Activated CD8-positive, alpha-beta T cell treated with anti-CD3 and anti-CD28 coated beads, Interleukin-2, amount 10 ng/mL, durations not matched to agents 7 days and 5 days (primary cell): ENCODE measurements at regions not wholly inside any gene's neighbourhood (a gene's known extent, or its start where the extent isn't known, plus 50 kb on each side); places are given as distances from the start of the nearest gene placed in this dataset.
"Not testable (repeated sequence)": the region's sequence is repeated elsewhere in the genome, so short reads cannot be mapped to it uniquely, and the experiment has no call there.

Experiments used
- ATAC-seq: fragments of 150-1000 bp; cut with Tn5 transposase; one replicate; pipeline ENCODE4 v1.10.0; 2021; ENCODE audit warnings: moderate library complexity
- CTCF ChIA-PET: fragments of 350-600 bp; sonication (Branson Sonifier 250); formaldehyde crosslinking; loops from one replicate; lab custom pipeline; 2021; ENCODE audit warnings: antibody characterized with exemption; lab: Charles Lee
- POLR2A ChIA-PET: fragments of 350-600 bp; sonication (Branson Sonifier 250); formaldehyde crosslinking; loops from one replicate; lab custom pipeline; 2021; ENCODE audit warnings: antibody characterized with exemption; lab: Charles Lee
- DNase-seq: peaks from one replicate; pipeline ENCODE4 v3.0.0-alpha.2; 2020
- H3K27ac Mint-ChIP-seq: one replicate; pipeline ENCODE4 v1.8.0; 2021; ENCODE audit warnings: mild to moderate bottlenecking, mixed read lengths
- H3K27me3 Mint-ChIP-seq: one replicate; pipeline ENCODE4 v1.8.0; 2021; ENCODE audit warnings: low read depth, mixed read lengths
- H3K36me3 Mint-ChIP-seq: one replicate; pipeline ENCODE4 v1.8.0; 2021; ENCODE audit warnings: low read depth, mixed read lengths
- H3K4me1 Mint-ChIP-seq: one replicate; pipeline ENCODE4 v1.8.0; 2021; ENCODE audit warnings: low read depth, mixed read lengths
- H3K4me3 Mint-ChIP-seq: one replicate; pipeline ENCODE4 v1.8.0; 2021; ENCODE audit warnings: mild to moderate bottlenecking, mixed read lengths
- H3K9me3 Mint-ChIP-seq: one replicate; pipeline ENCODE4 v1.8.0; 2022; ENCODE audit warnings: mixed read lengths; ENCODE audit not compliant: insufficient read depth

GRCh38 chr20:7772371-7772770 is 167.9 kb downstream of the HAO1 start:
- CTCF ChIA-PET: no interaction called here
- DNase-seq (no peak), ATAC-seq (no peak)
- no peaks in the 10 kb centered on the region for H3K27me3 Mint-ChIP-seq
- POLR2A ChIA-PET: no interaction called here
- peaks cover 13% of the 10 kb centered on the region for H3K9me3 Mint-ChIP-seq
- H3K4me3 Mint-ChIP-seq: no peak overlapping the region
- no peaks in the 10 kb centered on the region for H3K36me3 Mint-ChIP-seq
- no peak overlapping the region for H3K27ac Mint-ChIP-seq
- H3K4me1 Mint-ChIP-seq: peaks cover 10% of the 10 kb centered on the region

GRCh38 chr20:7773511-7773910 is 166.7 kb downstream of the HAO1 start:
- ChIA-PET CTCF (no interaction called here), POLR2A (no interaction called here)
- no peak for DNase-seq
- Mint-ChIP-seq H3K27ac (no peak overlapping the region), H3K4me1 (peaks cover 10% of the 10 kb centered on the region), H3K9me3 (peaks cover 13% of the 10 kb centered on the region), H3K36me3 (no peaks in the 10 kb centered on the region), H3K4me3 (no peak overlapping the region), H3K27me3 (no peaks in the 10 kb centered on the region)
- no peak for ATAC-seq

- CTCF ChIA-PET: no interaction called here
- POLR2A ChIA-PET: no interaction called here
- peaks cover 10% of the 10 kb centered on the region for H3K4me1 Mint-ChIP-seq
- DNase-seq (no peak), ATAC-seq (no peak)
- no peaks in the 10 kb centered on the region for H3K27me3 Mint-ChIP-seq
- no peak overlapping the region for H3K27ac Mint-ChIP-seq
- H3K36me3 Mint-ChIP-seq: no peaks in the 10 kb centered on the region
- H3K9me3 Mint-ChIP-seq: peaks cover 10% of the 10 kb centered on the region
- no peak overlapping the region for H3K4me3 Mint-ChIP-seq
Measured at GRCh38 chr20:7775072-7775471, 165.2 kb downstream of the HAO1 start.

GRCh38 chr20:7776148-7776547 is 164.1 kb downstream of the HAO1 start:
- Mint-ChIP-seq H3K4me3 (no peak overlapping the region), H3K27ac (no peak overlapping the region), H3K27me3 (no peaks in the 10 kb centered on the region), H3K4me1 (peaks cover under 1% of the 10 kb centered on the region), H3K36me3 (no peaks in the 10 kb centered on the region), H3K9me3 (peaks cover 10% of the 10 kb centered on the region)
- ChIA-PET POLR2A (no interaction called here), CTCF (no interaction called here)
- no peak for DNase-seq
- ATAC-seq: no peak

- H3K4me1 Mint-ChIP-seq: no peaks in the 10 kb centered on the region
- DNase-seq: no peak
- ChIA-PET CTCF (no interaction called here), POLR2A (no interaction called here)
- no peaks in the 10 kb centered on the region for H3K27me3 Mint-ChIP-seq
- H3K36me3 Mint-ChIP-seq: no peaks in the 10 kb centered on the region
- no peak for ATAC-seq
- no peaks in the 10 kb centered on the region for H3K9me3 Mint-ChIP-seq
- no peak overlapping the region for H3K4me3 Mint-ChIP-seq
- no peak overlapping the region for H3K27ac Mint-ChIP-seq
Measured at GRCh38 chr20:7790189-7790588, 150.1 kb downstream of the HAO1 start.

GRCh38 chr20:7792150-7792869 is 147.9 kb downstream of the HAO1 start:
- no peak for ATAC-seq
- POLR2A ChIA-PET: no interaction called here
- no peaks in the 10 kb centered on the region for H3K36me3 Mint-ChIP-seq
- no peak overlapping the region for H3K27ac Mint-ChIP-seq
- H3K9me3 Mint-ChIP-seq: no peaks in the 10 kb centered on the region
- no peaks in the 10 kb centered on the region for H3K4me1 Mint-ChIP-seq
- DNase-seq: no peak
- CTCF ChIA-PET: no interaction called here
- no peaks in the 10 kb centered on the region for H3K27me3 Mint-ChIP-seq
- H3K4me3 Mint-ChIP-seq: no peak overlapping the region

- ChIA-PET CTCF (no interaction called here), POLR2A (no interaction called here)
- no peak for ATAC-seq
- no peak for DNase-seq
- no peaks in the 10 kb centered on the region for H3K4me1 Mint-ChIP-seq
- no peak overlapping the region for H3K27ac Mint-ChIP-seq
- no peak overlapping the region for H3K4me3 Mint-ChIP-seq
- no peaks in the 10 kb centered on the region for H3K36me3 Mint-ChIP-seq
- no peaks in the 10 kb centered on the region for H3K27me3 Mint-ChIP-seq
- no peaks in the 10 kb centered on the region for H3K9me3 Mint-ChIP-seq
Measured at GRCh38 chr20:7798176-7798575, 142.1 kb downstream of the HAO1 start.

GRCh38 chr20:7799862-7800261 is 140.4 kb downstream of the HAO1 start:
- ATAC-seq (no peak), DNase-seq (no peak)
- Mint-ChIP-seq H3K27ac (no peak overlapping the region), H3K9me3 (no peaks in the 10 kb centered on the region), H3K36me3 (no peaks in the 10 kb centered on the region), H3K4me1 (no peaks in the 10 kb centered on the region), H3K27me3 (no peaks in the 10 kb centered on the region), H3K4me3 (no peak overlapping the region)
- ChIA-PET POLR2A (no interaction called here), CTCF (no interaction called here)

GRCh38 chr20:7803411-7804151 is 136.7 kb downstream of the HAO1 start:
- POLR2A ChIA-PET, H3K9me3 Mint-ChIP-seq, H3K4me1 Mint-ChIP-seq, H3K27ac Mint-ChIP-seq, H3K4me3 Mint-ChIP-seq, ATAC-seq, CTCF ChIA-PET, DNase-seq, H3K27me3 Mint-ChIP-seq, H3K36me3 Mint-ChIP-seq: not testable (repeated sequence)

GRCh38 chr20:7806831-7807230 is 133.4 kb downstream of the HAO1 start:
- Mint-ChIP-seq H3K27me3 (no peaks in the 10 kb centered on the region), H3K27ac (no peak overlapping the region)
- CTCF ChIA-PET: no interaction called here

GRCh38 chr20:7817286-7817685 is 123.0 kb downstream of the HAO1 start:
- H3K27me3 Mint-ChIP-seq: no peaks in the 10 kb centered on the region
- POLR2A ChIA-PET: no interaction called here
- ATAC-seq: no peak
- H3K4me3 Mint-ChIP-seq: no peak overlapping the region
- no peak for DNase-seq
- H3K4me1 Mint-ChIP-seq: no peaks in the 10 kb centered on the region
- H3K36me3 Mint-ChIP-seq: no peaks in the 10 kb centered on the region
- H3K9me3 Mint-ChIP-seq: no peaks in the 10 kb centered on the region
- no peak overlapping the region for H3K27ac Mint-ChIP-seq
- CTCF ChIA-PET: no interaction called here

More at GRCh38 chr20:7806831-7807230, 133.4 kb downstream of the HAO1 start:
- Mint-ChIP-seq H3K4me1 (no peaks in the 10 kb centered on the region), H3K36me3 (no peaks in the 10 kb centered on the region), H3K9me3 (no peaks in the 10 kb centered on the region), H3K4me3 (no peak overlapping the region)
- POLR2A ChIA-PET: no interaction called here
- DNase-seq (no peak), ATAC-seq (no peak)

GRCh38 chr20:7818477-7818876 is 121.8 kb downstream of the HAO1 start:
- Mint-ChIP-seq H3K36me3 (no peaks in the 10 kb centered on the region), H3K4me1 (no peaks in the 10 kb centered on the region), H3K27me3 (no peaks in the 10 kb centered on the region), H3K27ac (no peak overlapping the region), H3K4me3 (no peak overlapping the region), H3K9me3 (no peaks in the 10 kb centered on the region)
- ChIA-PET CTCF (no interaction called here), POLR2A (no interaction called here)
- ATAC-seq (no peak), DNase-seq (no peak)
